ENCODE measurements at regions not wholly inside any gene's neighbourhood (a gene's known extent, or its start where the extent isn't known, plus 50 kb on each side); places are given as distances from the start of the nearest gene placed in this dataset.

GRCh38 chr5:19256036-19256435, 732.0 kb downstream of the CDH18 start:
- no peaks in the 10 kb centered on the region for H3K9me3 ChIP-seq (ENCODE audit: insufficient read depth, low read depth, low read length)
- H2AK5ac ChIP-seq (ENCODE audit: low read length) = no peak overlapping the region
- H2BK12ac ChIP-seq (ENCODE audit: low read length) = no peak overlapping the region
- H2BK5ac ChIP-seq (ENCODE audit: low read depth, low read length, poor library complexity) = no peak overlapping the region
- H3K79me1 ChIP-seq (ENCODE audit: low read length) = no peaks in the 10 kb centered on the region
- no peak overlapping the region for H3K18ac ChIP-seq (ENCODE audit: low read length)
- no peak overlapping the region for H4K8ac ChIP-seq (ENCODE audit: low read depth, low read length)
- no peak overlapping the region for H3K14ac ChIP-seq (ENCODE audit: low read length)
- WGBS (ENCODE audit: extremely low coverage, insufficient coverage, insufficient read length) = no CpG with 5 or more reads among the region's 1 CpG
- H3K4me2 ChIP-seq (ENCODE audit: low read length) = no peak overlapping the region
- H3K23ac ChIP-seq (ENCODE audit: low read length) = no peak overlapping the region
- no peak overlapping the region for H2BK120ac ChIP-seq (ENCODE audit: insufficient read depth, low read length, poor library complexity)
- no peak overlapping the region for H3K4ac ChIP-seq (ENCODE audit: low read depth, low read length)
- no peaks in the 10 kb centered on the region for H3K79me2 ChIP-seq (ENCODE audit: control insufficient read depth, insufficient read depth, low read length, poor library complexity)
- no peak overlapping the region for H2AFZ ChIP-seq (ENCODE audit: insufficient read depth, low read length, poor library complexity)
- no peaks in the 10 kb centered on the region for H3K27me3 ChIP-seq (ENCODE audit: insufficient read depth, low read length)
- no peak overlapping the region for H3K27ac ChIP-seq (ENCODE audit: low read depth, low read length)
- H3K4me3 ChIP-seq (ENCODE audit: low read depth, low read length) = no peak overlapping the region
- no peaks in the 10 kb centered on the region for H3K4me1 ChIP-seq (ENCODE audit: control insufficient read depth in 1 of 2, insufficient read depth in 2 of 2, low read length in 2 of 2)
- no peak overlapping the region for H3K9ac ChIP-seq (ENCODE audit: low read length)
- no peak overlapping the region for H4K12ac ChIP-seq (ENCODE audit: low read depth, low read length)
- H3K36me3 ChIP-seq (ENCODE audit: control insufficient read depth in 1 of 2, insufficient read depth in 2 of 2, low read length in 2 of 2) = no peaks in the 10 kb centered on the region
- DNase-seq = no peak
- no peak overlapping the region for H4K91ac ChIP-seq (ENCODE audit: low read depth, low read length)

- Histone ChIP-seq H3K4me2 (ENCODE audit: low read length) (no peak overlapping the region), H3K23ac (ENCODE audit: low read length) (no peak overlapping the region), H3K79me2 (ENCODE audit: control insufficient read depth, insufficient read depth, low read length, poor library complexity) (no peaks in the 10 kb centered on the region), H3K4me1 (ENCODE audit: control insufficient read depth in 1 of 2, insufficient read depth in 2 of 2, low read length in 2 of 2) (no peaks in the 10 kb centered on the region), H4K8ac (ENCODE audit: low read depth, low read length) (no peak overlapping the region), H3K27ac (ENCODE audit: low read depth, low read length) (no peak overlapping the region), H2BK120ac (ENCODE audit: insufficient read depth, low read length, poor library complexity) (no peak overlapping the region), H3K14ac (ENCODE audit: low read length) (no peak overlapping the region), H3K9me3 (ENCODE audit: insufficient read depth, low read depth, low read length) (peaks cover 2% of the 10 kb centered on the region), H3K4me3 (ENCODE audit: low read depth, low read length) (no peak overlapping the region), H2BK12ac (ENCODE audit: low read length) (no peak overlapping the region), H3K36me3 (ENCODE audit: control insufficient read depth in 1 of 2, insufficient read depth in 2 of 2, low read length in 2 of 2) (no peaks in the 10 kb centered on the region), H3K27me3 (ENCODE audit: insufficient read depth, low read length) (no peaks in the 10 kb centered on the region), H2AFZ (ENCODE audit: insufficient read depth, low read length, poor library complexity) (no peak overlapping the region), H2BK5ac (ENCODE audit: low read depth, low read length, poor library complexity) (no peak overlapping the region), H4K12ac (ENCODE audit: low read depth, low read length) (no peak overlapping the region), H3K4ac (ENCODE audit: low read depth, low read length) (no peak overlapping the region), H2AK5ac (ENCODE audit: low read length) (no peak overlapping the region), H4K91ac (ENCODE audit: low read depth, low read length) (no peak overlapping the region), H3K18ac (ENCODE audit: low read length) (no peak overlapping the region), H3K79me1 (ENCODE audit: low read length) (no peaks in the 10 kb centered on the region), H3K9ac (ENCODE audit: low read length) (no peak overlapping the region)
- no peak for DNase-seq
Measured at GRCh38 chr5:19258686-19259085, 729.3 kb downstream of the CDH18 start.

GRCh38 chr5:19261879-19262278, 726.1 kb downstream of the CDH18 start:
- Histone ChIP-seq H2AFZ (ENCODE audit: insufficient read depth, low read length, poor library complexity) (no peak overlapping the region), H2AK5ac (ENCODE audit: low read length) (no peak overlapping the region), H3K4ac (ENCODE audit: low read depth, low read length) (no peak overlapping the region), H3K79me2 (ENCODE audit: control insufficient read depth, insufficient read depth, low read length, poor library complexity) (no peaks in the 10 kb centered on the region), H3K18ac (ENCODE audit: low read length) (no peak overlapping the region), H4K12ac (ENCODE audit: low read depth, low read length) (no peak overlapping the region), H4K8ac (ENCODE audit: low read depth, low read length) (no peak overlapping the region), H3K27ac (ENCODE audit: low read depth, low read length) (no peak overlapping the region), H3K4me2 (ENCODE audit: low read length) (no peak overlapping the region), H2BK120ac (ENCODE audit: insufficient read depth, low read length, poor library complexity) (no peak overlapping the region), H3K9me3 (ENCODE audit: insufficient read depth, low read depth, low read length) (peaks cover 2% of the 10 kb centered on the region), H3K14ac (ENCODE audit: low read length) (no peak overlapping the region), H2BK5ac (ENCODE audit: low read depth, low read length, poor library complexity) (no peak overlapping the region), H3K23ac (ENCODE audit: low read length) (no peak overlapping the region), H3K4me3 (ENCODE audit: low read depth, low read length) (no peak overlapping the region), H2BK12ac (ENCODE audit: low read length) (no peak overlapping the region), H3K79me1 (ENCODE audit: low read length) (no peaks in the 10 kb centered on the region), H3K9ac (ENCODE audit: low read length) (no peak overlapping the region), H3K4me1 (ENCODE audit: control insufficient read depth in 1 of 2, insufficient read depth in 2 of 2, low read length in 2 of 2) (no peaks in the 10 kb centered on the region), H3K36me3 (ENCODE audit: control insufficient read depth in 1 of 2, insufficient read depth in 2 of 2, low read length in 2 of 2) (no peaks in the 10 kb centered on the region), H4K91ac (ENCODE audit: low read depth, low read length) (no peak overlapping the region), H3K27me3 (ENCODE audit: insufficient read depth, low read length) (no peaks in the 10 kb centered on the region)
- no CpG with 5 or more reads among the region's 4 CpGs for WGBS (ENCODE audit: extremely low coverage, insufficient coverage, insufficient read length)
- DNase-seq = no peak

GRCh38 chr5:19264821-19265220, 723.2 kb downstream of the CDH18 start:
- Histone ChIP-seq H2AK5ac (ENCODE audit: low read length) (no peak overlapping the region), H3K4me3 (ENCODE audit: low read depth, low read length) (no peak overlapping the region), H3K9me3 (ENCODE audit: insufficient read depth, low read depth, low read length) (peaks cover 2% of the 10 kb centered on the region), H3K36me3 (ENCODE audit: control insufficient read depth in 1 of 2, insufficient read depth in 2 of 2, low read length in 2 of 2) (no peaks in the 10 kb centered on the region), H2BK12ac (ENCODE audit: low read length) (no peak overlapping the region), H3K4me1 (ENCODE audit: control insufficient read depth in 1 of 2, insufficient read depth in 2 of 2, low read length in 2 of 2) (no peaks in the 10 kb centered on the region), H4K91ac (ENCODE audit: low read depth, low read length) (no peak overlapping the region), H2BK5ac (ENCODE audit: low read depth, low read length, poor library complexity) (no peak overlapping the region), H4K8ac (ENCODE audit: low read depth, low read length) (no peak overlapping the region), H3K4me2 (ENCODE audit: low read length) (no peak overlapping the region), H4K12ac (ENCODE audit: low read depth, low read length) (no peak overlapping the region), H3K27me3 (ENCODE audit: insufficient read depth, low read length) (no peaks in the 10 kb centered on the region), H3K79me2 (ENCODE audit: control insufficient read depth, insufficient read depth, low read length, poor library complexity) (no peaks in the 10 kb centered on the region), H3K27ac (ENCODE audit: low read depth, low read length) (no peak overlapping the region), H3K18ac (ENCODE audit: low read length) (no peak overlapping the region), H3K14ac (ENCODE audit: low read length) (no peak overlapping the region), H3K23ac (ENCODE audit: low read length) (no peak overlapping the region), H3K4ac (ENCODE audit: low read depth, low read length) (no peak overlapping the region), H3K9ac (ENCODE audit: low read length) (no peak overlapping the region), H3K79me1 (ENCODE audit: low read length) (no peaks in the 10 kb centered on the region), H2BK120ac (ENCODE audit: insufficient read depth, low read length, poor library complexity) (no peak overlapping the region), H2AFZ (ENCODE audit: insufficient read depth, low read length, poor library complexity) (no peak overlapping the region)
- no CpG with 5 or more reads among the region's 2 CpGs for WGBS (ENCODE audit: extremely low coverage, insufficient coverage, insufficient read length)
- no peak for DNase-seq

Data from trophoblast cell (in vitro differentiated cells and primary cell).